ENCODE measurements at regions not wholly inside any gene's neighbourhood (a gene's known extent, or its start where the extent isn't known, plus 50 kb on each side); places are given as distances from the start of the nearest gene placed in this dataset.

DNA sequence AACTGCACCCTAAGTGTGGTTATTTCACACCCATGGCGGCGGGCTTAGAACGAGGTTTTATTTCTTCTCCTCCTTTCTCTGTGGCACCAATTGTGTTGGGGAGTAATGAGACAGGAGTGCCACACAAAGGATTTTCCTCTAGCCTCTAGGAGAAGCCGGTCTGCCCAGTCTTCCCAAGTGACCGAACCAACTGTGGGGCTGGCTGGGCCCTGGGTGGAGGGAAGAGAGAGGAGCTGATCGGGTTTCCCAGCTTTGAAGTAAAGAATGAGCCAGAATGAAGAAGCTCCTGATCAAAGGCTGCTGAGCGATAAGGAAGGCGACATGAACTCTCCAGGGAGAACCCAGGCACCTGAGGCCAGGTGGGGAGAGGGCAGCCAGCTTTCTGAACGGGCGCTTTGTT lies 616.0 kb upstream of the BTBD3 start:
- Histone ChIP-seq H3K27me3 (ENCODE audit: control insufficient read depth in 2 of 2, insufficient read depth in 2 of 2, low read length in 2 of 2) (no peaks in the 10 kb centered on the region), H3K27ac (ENCODE audit: low read depth in 2 of 2, low read length in 2 of 2) (no peak overlapping the region), H3K4me1 (ENCODE audit: control insufficient read depth in 2 of 2, insufficient read depth in 2 of 2, low read length in 2 of 2) (no peaks in the 10 kb centered on the region), H3K9ac (ENCODE audit: low read depth in 1 of 2, low read length in 2 of 2) (no peak overlapping the region), H3K9me3 (ENCODE audit: control insufficient read depth in 2 of 2, low read length in 2 of 2) (no peaks in the 10 kb centered on the region), H3K4me3 (ENCODE audit: low read length in 2 of 2) (no peak overlapping the region), H3K36me3 (ENCODE audit: control insufficient read depth in 2 of 2, insufficient read depth in 2 of 2, low read length in 2 of 2) (no peaks in the 10 kb centered on the region)

DNA sequence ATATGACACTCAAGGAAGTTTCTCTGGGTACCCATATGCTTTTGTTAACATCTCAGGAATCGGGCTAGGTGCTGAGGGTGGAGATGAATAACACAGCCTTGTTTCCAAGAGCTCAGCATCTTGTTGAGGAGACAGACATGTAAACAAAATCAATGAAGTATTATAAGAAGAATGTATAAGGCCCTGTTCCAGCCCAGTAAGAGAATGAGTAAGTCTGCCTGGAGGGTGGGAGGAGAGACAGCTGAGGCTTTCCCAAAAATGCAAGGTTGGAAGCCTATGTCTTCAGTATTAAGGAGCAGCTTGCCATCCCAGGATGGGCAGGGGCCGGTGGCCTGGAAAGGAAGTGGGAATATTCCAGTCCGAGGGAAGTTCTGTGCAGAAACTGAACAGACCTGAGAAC lies 615.3 kb upstream of the BTBD3 start:
- Histone ChIP-seq H3K4me1 (ENCODE audit: control insufficient read depth in 2 of 2, insufficient read depth in 2 of 2, low read length in 2 of 2) (no peaks in the 10 kb centered on the region), H3K4me3 (ENCODE audit: low read length in 2 of 2) (no peak overlapping the region), H3K36me3 (ENCODE audit: control insufficient read depth in 2 of 2, insufficient read depth in 2 of 2, low read length in 2 of 2) (no peaks in the 10 kb centered on the region), H3K9me3 (ENCODE audit: control insufficient read depth in 2 of 2, low read length in 2 of 2) (no peaks in the 10 kb centered on the region), H3K9ac (ENCODE audit: low read depth in 1 of 2, low read length in 2 of 2) (no peak overlapping the region), H3K27me3 (ENCODE audit: control insufficient read depth in 2 of 2, insufficient read depth in 2 of 2, low read length in 2 of 2) (no peaks in the 10 kb centered on the region), H3K27ac (ENCODE audit: low read depth in 2 of 2, low read length in 2 of 2) (no peak overlapping the region)

DNA sequence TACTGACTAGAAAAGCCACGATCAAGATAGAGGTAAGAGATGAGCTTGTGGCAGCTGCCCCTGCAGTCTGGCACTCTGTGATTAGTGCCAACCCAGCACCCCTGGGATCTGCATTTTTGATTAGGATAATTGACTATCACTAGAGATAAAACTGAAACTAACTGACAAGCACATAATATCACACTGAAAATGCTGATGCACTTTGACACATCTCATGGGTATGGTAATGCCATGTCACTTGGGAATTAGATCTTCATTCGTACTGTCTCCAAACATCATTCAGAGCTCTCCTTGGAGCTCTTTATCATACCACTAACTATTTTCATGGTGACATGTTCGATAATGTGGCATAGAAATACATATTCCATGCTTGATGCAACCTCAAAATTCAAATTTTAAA lies 612.9 kb upstream of the BTBD3 start:
- H3K4me1 ChIP-seq (ENCODE audit: control insufficient read depth in 2 of 2, insufficient read depth in 2 of 2, low read length in 2 of 2): no peaks in the 10 kb centered on the region
- no peak overlapping the region for H3K4me3 ChIP-seq (ENCODE audit: low read length in 2 of 2)
- no peak overlapping the region for H3K27ac ChIP-seq (ENCODE audit: low read depth in 2 of 2, low read length in 2 of 2)
- no peaks in the 10 kb centered on the region for H3K36me3 ChIP-seq (ENCODE audit: control insufficient read depth in 2 of 2, insufficient read depth in 2 of 2, low read length in 2 of 2)
- H3K27me3 ChIP-seq (ENCODE audit: control insufficient read depth in 2 of 2, insufficient read depth in 2 of 2, low read length in 2 of 2): no peaks in the 10 kb centered on the region
- H3K9me3 ChIP-seq (ENCODE audit: control insufficient read depth in 2 of 2, low read length in 2 of 2): no peaks in the 10 kb centered on the region
- no peak overlapping the region for H3K9ac ChIP-seq (ENCODE audit: low read depth in 1 of 2, low read length in 2 of 2)

DNA sequence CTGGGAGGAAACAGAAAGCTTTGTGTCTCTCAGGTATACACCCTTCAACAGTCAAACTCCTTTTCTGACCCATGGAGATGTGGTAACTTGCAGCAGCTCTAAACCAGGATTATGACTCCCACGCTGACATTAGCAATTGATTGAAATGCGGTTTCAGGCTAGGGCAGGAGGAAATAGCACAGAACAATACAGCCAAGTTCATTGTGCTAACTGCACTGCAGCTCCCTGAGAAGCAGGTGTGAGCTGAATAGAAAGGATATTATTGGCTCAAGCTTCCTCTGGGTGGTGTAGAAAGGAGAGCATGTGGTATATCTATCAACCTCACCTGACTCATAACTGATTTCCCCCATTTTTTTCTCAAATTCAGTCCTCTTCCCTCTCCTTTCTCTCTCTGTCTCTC lies 612.3 kb upstream of the BTBD3 start:
- Histone ChIP-seq H3K9ac (ENCODE audit: low read depth in 1 of 2, low read length in 2 of 2) (no peak overlapping the region), H3K27ac (ENCODE audit: low read depth in 2 of 2, low read length in 2 of 2) (no peak overlapping the region), H3K4me1 (ENCODE audit: control insufficient read depth in 2 of 2, insufficient read depth in 2 of 2, low read length in 2 of 2) (no peaks in the 10 kb centered on the region), H3K9me3 (ENCODE audit: control insufficient read depth in 2 of 2, low read length in 2 of 2) (no peaks in the 10 kb centered on the region), H3K27me3 (ENCODE audit: control insufficient read depth in 2 of 2, insufficient read depth in 2 of 2, low read length in 2 of 2) (no peaks in the 10 kb centered on the region), H3K36me3 (ENCODE audit: control insufficient read depth in 2 of 2, insufficient read depth in 2 of 2, low read length in 2 of 2) (no peaks in the 10 kb centered on the region), H3K4me3 (ENCODE audit: low read length in 2 of 2) (no peak overlapping the region)

DNA sequence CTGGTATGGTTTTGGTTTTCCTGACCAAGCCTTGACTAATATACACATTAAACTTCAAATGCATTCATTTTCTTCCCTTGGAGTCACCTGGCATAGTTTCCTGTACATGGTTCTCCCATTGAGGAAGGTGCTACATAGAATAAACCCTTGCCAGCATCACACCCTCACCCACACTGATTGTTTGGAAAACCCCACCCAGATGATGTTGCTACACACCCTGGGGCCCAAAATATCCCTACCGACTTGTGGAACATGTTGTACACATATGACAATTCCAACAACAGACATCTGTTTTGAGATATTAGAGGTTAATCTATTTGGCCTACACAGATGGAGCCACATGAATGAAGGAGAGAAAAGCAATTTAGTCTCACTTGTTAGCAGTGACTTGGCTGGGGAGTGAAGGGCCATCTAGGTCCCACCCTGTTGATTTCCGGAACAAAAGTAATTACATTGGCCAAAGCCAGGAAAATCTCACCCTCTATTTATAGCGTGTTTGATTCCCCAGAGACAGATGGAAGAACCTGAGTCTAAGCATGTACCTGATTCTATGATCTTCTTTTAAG lies 606.0 kb upstream of the BTBD3 start:
- Histone ChIP-seq H3K9me3 (ENCODE audit: control insufficient read depth in 2 of 2, low read length in 2 of 2) (no peaks in the 10 kb centered on the region), H3K36me3 (ENCODE audit: control insufficient read depth in 2 of 2, insufficient read depth in 2 of 2, low read length in 2 of 2) (no peaks in the 10 kb centered on the region), H3K9ac (ENCODE audit: low read depth in 1 of 2, low read length in 2 of 2) (no peak overlapping the region), H3K4me1 (ENCODE audit: control insufficient read depth in 2 of 2, insufficient read depth in 2 of 2, low read length in 2 of 2) (no peaks in the 10 kb centered on the region), H3K27me3 (ENCODE audit: control insufficient read depth in 2 of 2, insufficient read depth in 2 of 2, low read length in 2 of 2) (no peaks in the 10 kb centered on the region), H3K27ac (ENCODE audit: low read depth in 2 of 2, low read length in 2 of 2) (no peak overlapping the region), H3K4me3 (ENCODE audit: low read length in 2 of 2) (no peak overlapping the region)

DNA sequence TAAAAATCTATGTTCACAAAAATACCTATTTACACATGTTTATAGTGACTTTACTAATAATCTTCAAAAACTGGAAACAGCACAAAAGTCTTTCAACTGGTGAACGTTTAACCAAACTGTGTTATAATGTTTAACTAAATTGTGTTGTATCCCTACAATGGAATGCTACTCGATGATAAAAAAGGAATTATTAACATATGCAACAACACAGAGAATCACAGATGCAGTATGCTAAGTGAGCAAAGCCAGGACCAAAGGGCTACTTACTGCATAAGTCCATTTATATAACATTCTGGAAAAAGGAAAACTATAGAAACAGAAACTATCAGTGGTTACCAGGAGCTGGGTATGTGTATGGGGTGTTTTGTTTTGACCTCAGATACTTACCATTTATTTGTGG lies 602.2 kb upstream of the BTBD3 start:
- H3K9me3 ChIP-seq (ENCODE audit: control insufficient read depth in 2 of 2, low read length in 2 of 2): no peaks in the 10 kb centered on the region
- no peaks in the 10 kb centered on the region for H3K4me1 ChIP-seq (ENCODE audit: control insufficient read depth in 2 of 2, insufficient read depth in 2 of 2, low read length in 2 of 2)
- no peaks in the 10 kb centered on the region for H3K27me3 ChIP-seq (ENCODE audit: control insufficient read depth in 2 of 2, insufficient read depth in 2 of 2, low read length in 2 of 2)
- no peak overlapping the region for H3K27ac ChIP-seq (ENCODE audit: low read depth in 2 of 2, low read length in 2 of 2)
- no peaks in the 10 kb centered on the region for H3K36me3 ChIP-seq (ENCODE audit: control insufficient read depth in 2 of 2, insufficient read depth in 2 of 2, low read length in 2 of 2)
- no peak overlapping the region for H3K4me3 ChIP-seq (ENCODE audit: low read length in 2 of 2)
- H3K9ac ChIP-seq (ENCODE audit: low read depth in 1 of 2, low read length in 2 of 2): no peak overlapping the region

DNA sequence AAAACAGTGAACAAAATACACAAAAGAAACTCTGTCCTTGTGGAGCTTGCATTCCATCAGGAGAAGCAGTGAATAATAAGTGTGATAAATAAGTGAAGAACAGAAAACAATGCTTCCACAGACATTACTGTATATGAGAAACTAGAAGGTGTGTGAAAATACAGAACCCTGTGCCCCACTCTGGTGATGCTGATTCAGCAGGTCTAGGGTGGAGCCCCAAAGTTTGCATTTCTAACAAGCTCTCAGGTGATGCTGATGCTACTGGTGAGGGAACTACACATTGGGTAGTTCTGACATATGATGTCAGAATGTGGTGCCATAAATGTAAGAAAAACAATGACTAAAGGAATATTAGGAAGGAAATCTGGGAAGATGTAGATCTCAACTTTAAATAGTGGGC lies 601.4 kb upstream of the BTBD3 start:
- no peak overlapping the region for H3K4me3 ChIP-seq (ENCODE audit: low read length in 2 of 2)
- H3K9ac ChIP-seq (ENCODE audit: low read depth in 1 of 2, low read length in 2 of 2): no peak overlapping the region
- no peaks in the 10 kb centered on the region for H3K9me3 ChIP-seq (ENCODE audit: control insufficient read depth in 2 of 2, low read length in 2 of 2)
- H3K27me3 ChIP-seq (ENCODE audit: control insufficient read depth in 2 of 2, insufficient read depth in 2 of 2, low read length in 2 of 2): no peaks in the 10 kb centered on the region
- H3K27ac ChIP-seq (ENCODE audit: low read depth in 2 of 2, low read length in 2 of 2): no peak overlapping the region
- no peaks in the 10 kb centered on the region for H3K36me3 ChIP-seq (ENCODE audit: control insufficient read depth in 2 of 2, insufficient read depth in 2 of 2, low read length in 2 of 2)
- no peaks in the 10 kb centered on the region for H3K4me1 ChIP-seq (ENCODE audit: control insufficient read depth in 2 of 2, insufficient read depth in 2 of 2, low read length in 2 of 2)

DNA sequence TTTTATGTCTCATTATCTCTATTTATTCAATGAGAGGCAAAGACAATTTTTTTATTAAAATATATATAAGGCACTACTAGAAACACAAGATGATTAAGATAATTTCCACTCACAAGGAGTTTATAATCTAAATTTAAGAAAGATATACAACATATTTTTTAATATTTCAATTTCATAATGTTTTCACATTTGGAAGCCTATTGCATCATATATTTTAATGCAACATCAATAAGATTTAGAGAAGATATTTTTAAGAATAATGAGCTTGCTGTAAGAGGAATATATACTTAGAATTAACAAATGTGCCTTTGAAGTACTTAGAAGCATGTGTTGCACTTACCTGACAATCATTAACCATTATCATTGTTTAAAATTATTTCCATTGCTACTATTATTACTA lies 597.7 kb upstream of the BTBD3 start:
- no peaks in the 10 kb centered on the region for H3K36me3 ChIP-seq (ENCODE audit: control insufficient read depth in 2 of 2, insufficient read depth in 2 of 2, low read length in 2 of 2)

DNA sequence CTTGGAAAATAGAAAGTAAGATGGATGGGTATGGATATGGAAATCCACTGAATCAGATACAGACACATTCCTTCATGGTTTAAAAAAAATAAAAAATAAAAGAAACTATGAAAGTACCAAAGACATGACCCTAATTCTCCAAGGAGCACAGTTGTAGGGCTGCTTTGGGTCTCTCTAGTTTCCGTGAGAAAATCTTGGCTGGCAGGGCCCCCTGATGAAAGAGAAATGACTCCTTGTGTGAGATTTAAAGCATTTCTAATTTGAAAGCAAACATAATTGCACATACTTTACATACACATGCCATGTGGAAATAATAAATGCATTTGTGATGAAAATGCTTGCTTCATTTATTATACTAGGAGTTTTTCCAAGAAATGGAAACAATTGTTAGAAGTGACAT lies 593.9 kb upstream of the BTBD3 start:
- Histone ChIP-seq H3K27ac (ENCODE audit: low read depth in 2 of 2, low read length in 2 of 2) (no peak overlapping the region), H3K9me3 (ENCODE audit: control insufficient read depth in 2 of 2, low read length in 2 of 2) (no peaks in the 10 kb centered on the region), H3K9ac (ENCODE audit: low read depth in 1 of 2, low read length in 2 of 2) (no peak overlapping the region), H3K27me3 (ENCODE audit: control insufficient read depth in 2 of 2, insufficient read depth in 2 of 2, low read length in 2 of 2) (no peaks in the 10 kb centered on the region), H3K4me3 (ENCODE audit: low read length in 2 of 2) (no peak overlapping the region), H3K36me3 (ENCODE audit: control insufficient read depth in 2 of 2, insufficient read depth in 2 of 2, low read length in 2 of 2) (no peaks in the 10 kb centered on the region), H3K4me1 (ENCODE audit: control insufficient read depth in 2 of 2, insufficient read depth in 2 of 2, low read length in 2 of 2) (no peaks in the 10 kb centered on the region)

More for the DNA sequence above, 597.7 kb upstream of the BTBD3 start:
- Histone ChIP-seq H3K4me1 (ENCODE audit: control insufficient read depth in 2 of 2, insufficient read depth in 2 of 2, low read length in 2 of 2) (no peaks in the 10 kb centered on the region), H3K9me3 (ENCODE audit: control insufficient read depth in 2 of 2, low read length in 2 of 2) (no peaks in the 10 kb centered on the region), H3K27me3 (ENCODE audit: control insufficient read depth in 2 of 2, insufficient read depth in 2 of 2, low read length in 2 of 2) (no peaks in the 10 kb centered on the region), H3K4me3 (ENCODE audit: low read length in 2 of 2) (no peak overlapping the region), H3K27ac (ENCODE audit: low read depth in 2 of 2, low read length in 2 of 2) (no peak overlapping the region), H3K9ac (ENCODE audit: low read depth in 1 of 2, low read length in 2 of 2) (no peak overlapping the region)

DNA sequence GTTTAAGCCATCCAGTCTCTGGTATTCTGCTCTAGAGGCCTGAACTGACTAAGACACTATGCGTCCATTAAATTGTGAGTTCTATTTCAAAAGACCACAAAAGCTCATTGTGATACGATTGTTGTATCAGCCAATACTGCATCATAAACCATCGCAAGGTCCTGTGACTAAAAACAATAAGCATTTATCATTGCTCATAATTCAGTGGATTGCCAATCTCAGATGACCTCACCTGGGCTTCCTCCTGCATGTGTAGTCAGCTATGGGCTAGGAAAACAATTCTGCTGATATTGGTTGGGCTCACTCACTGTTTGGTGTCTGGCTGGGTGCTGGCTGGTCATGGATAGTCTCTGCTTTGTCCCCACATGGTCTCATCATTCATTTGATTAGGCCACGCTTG lies 592.7 kb upstream of the BTBD3 start:
- H3K4me3 ChIP-seq (ENCODE audit: low read length in 2 of 2): no peak overlapping the region
- no peaks in the 10 kb centered on the region for H3K27me3 ChIP-seq (ENCODE audit: control insufficient read depth in 2 of 2, insufficient read depth in 2 of 2, low read length in 2 of 2)
- no peak overlapping the region for H3K27ac ChIP-seq (ENCODE audit: low read depth in 2 of 2, low read length in 2 of 2)
- H3K9me3 ChIP-seq (ENCODE audit: control insufficient read depth in 2 of 2, low read length in 2 of 2): no peaks in the 10 kb centered on the region
- no peaks in the 10 kb centered on the region for H3K36me3 ChIP-seq (ENCODE audit: control insufficient read depth in 2 of 2, insufficient read depth in 2 of 2, low read length in 2 of 2)
- no peak overlapping the region for H3K9ac ChIP-seq (ENCODE audit: low read depth in 1 of 2, low read length in 2 of 2)
- no peaks in the 10 kb centered on the region for H3K4me1 ChIP-seq (ENCODE audit: control insufficient read depth in 2 of 2, insufficient read depth in 2 of 2, low read length in 2 of 2)

DNA sequence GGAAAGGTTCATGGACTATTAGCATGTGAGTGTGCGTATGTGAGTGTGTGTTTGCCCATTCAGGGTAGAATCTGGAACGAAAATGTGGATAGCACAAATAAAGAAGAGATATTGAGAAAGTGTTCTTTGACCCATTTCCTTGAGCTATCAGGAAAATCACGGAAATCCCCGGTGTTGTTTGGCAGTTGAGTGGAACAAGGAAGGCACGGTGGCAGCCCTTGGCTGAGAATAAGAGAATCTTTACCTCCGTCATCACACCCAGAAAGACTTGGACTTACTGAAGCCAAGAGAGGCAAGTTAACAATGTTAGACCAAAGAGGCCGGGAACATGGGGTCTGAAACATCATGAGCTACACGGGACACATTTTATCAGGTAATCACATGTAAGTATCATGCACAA lies 588.9 kb upstream of the BTBD3 start:
- H3K4me3 ChIP-seq (ENCODE audit: low read length in 2 of 2): no peak overlapping the region
- no peaks in the 10 kb centered on the region for H3K27me3 ChIP-seq (ENCODE audit: control insufficient read depth in 2 of 2, insufficient read depth in 2 of 2, low read length in 2 of 2)
- no peaks in the 10 kb centered on the region for H3K4me1 ChIP-seq (ENCODE audit: control insufficient read depth in 2 of 2, insufficient read depth in 2 of 2, low read length in 2 of 2)
- H3K27ac ChIP-seq (ENCODE audit: low read depth in 2 of 2, low read length in 2 of 2): no peak overlapping the region
- H3K9me3 ChIP-seq (ENCODE audit: control insufficient read depth in 2 of 2, low read length in 2 of 2): no peaks in the 10 kb centered on the region
- no peak overlapping the region for H3K9ac ChIP-seq (ENCODE audit: low read depth in 1 of 2, low read length in 2 of 2)
- H3K36me3 ChIP-seq (ENCODE audit: control insufficient read depth in 2 of 2, insufficient read depth in 2 of 2, low read length in 2 of 2): no peaks in the 10 kb centered on the region
